ENCODE measurements at regions not wholly inside any gene's neighbourhood (a gene's known extent, or its start where the extent isn't known, plus 50 kb on each side); places are given as distances from the start of the nearest gene placed in this dataset.

DNA sequence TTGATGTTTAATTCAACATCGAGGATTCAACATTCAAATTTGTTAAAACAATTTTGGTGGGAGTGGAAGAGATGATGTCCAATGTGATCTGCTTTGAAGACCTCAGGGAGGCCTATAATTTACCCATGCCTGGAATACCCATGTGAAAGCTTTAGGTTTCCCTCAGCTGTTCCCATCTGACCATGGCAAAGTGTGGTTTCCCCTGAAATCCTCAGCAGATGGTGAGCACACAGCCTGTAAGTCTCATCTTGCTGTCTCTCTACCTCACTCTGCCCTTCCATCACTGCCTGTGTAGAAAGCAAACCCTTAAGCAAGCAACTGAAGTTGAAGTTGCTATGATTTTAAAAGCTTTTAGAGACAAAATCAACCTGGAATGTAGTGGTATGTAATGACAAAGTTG lies 80.1 kb upstream of the ATF3 start:
- DNase-seq = no peak

DNA sequence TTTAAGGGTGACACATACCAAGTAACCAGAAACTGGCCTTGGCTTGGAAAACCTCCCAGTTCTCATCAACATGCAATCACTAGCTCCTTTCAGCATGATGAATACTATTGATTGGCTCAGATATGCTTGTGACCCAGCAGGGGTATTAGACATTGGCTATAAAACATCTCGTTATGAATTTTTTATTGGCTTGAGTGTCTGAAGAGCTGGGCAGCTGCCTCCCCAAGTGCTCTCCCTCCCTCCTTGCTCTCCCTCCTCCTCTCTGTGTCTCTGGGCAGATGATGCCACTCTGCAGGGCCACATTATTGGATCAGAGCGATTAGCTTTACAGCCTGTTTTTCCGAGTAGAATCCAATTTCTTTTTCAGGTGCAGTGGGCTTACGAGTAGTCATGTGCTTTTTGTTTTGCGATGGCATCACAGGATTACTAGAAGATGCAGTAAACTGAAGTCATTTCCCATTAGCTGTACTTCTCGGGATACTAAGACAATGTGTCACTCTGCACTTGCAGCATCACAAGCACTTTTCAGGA lies 79.3 kb upstream of the ATF3 start:
- DNase-seq = no peak

DNA sequence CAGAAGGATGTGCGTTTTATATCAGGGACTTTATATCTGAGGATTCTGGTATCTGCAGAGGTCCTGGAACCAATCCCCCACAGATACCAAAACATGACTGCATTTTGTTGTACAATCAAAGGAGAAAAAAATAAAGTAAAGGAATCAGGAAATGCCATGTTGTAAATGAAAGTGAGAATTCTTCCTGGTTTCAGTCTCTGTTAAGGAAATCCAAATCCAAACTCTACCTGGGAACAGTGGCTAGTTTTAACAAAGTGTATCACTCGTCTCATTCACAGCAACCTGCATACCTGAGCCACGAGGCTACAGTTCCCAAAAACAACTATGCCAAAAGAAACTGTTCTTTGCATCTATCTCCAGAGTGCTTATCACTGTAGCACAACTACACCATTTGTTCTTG lies 77.3 kb upstream of the ATF3 start:
- no peak for DNase-seq

DNA sequence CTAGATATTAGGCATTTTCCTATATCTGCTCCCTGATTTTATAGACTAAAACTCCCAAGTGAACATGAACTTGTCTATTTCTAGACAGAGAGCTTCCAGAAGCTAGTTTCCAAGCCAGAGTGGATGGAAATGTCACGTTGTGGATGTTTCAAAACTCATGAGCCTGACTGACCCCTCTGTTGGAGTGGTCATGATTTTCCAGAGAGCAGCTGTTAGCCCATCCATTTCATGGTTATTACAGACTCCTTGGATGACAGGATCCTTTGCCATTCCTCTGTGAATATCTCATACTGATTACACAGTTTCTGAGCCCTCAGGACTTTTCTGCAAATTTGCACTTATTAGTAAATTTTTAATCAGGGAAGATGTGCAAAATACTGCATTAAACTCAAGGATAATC lies 76.8 kb upstream of the ATF3 start:
- no peak for DNase-seq

DNA sequence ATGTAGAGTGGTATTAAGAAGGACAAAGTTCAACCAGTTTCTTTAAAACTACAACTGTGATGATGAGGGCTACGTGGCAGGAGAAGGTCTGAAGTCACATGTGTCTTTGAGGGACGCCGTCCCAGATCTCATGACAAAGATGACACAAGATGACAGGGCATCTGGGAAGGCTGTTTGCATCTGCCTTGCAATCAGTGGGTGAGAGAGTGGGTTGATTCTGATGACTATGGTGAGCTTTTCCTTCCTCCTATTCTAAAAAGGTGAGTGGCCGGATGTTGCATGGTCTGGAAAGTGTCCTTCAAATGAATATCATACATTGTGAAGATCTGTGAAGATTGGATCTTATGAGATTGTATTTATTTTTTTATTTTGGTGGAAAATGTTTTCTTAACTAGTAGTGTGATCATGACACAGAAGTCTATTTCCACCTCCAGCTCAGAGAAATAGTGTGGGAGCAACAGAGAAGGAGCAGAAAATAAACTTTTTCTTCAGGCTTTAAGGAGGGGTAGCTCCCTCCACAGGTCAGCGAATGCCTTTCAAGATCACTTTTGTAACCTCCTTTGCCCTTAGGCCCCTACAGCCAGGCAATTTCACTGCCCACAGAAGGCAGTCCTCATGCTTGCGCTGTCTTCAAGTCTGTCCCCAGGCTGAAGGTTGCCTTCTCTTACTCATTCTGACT lies 76.0 kb upstream of the ATF3 start:
- no peak for DNase-seq

DNA sequence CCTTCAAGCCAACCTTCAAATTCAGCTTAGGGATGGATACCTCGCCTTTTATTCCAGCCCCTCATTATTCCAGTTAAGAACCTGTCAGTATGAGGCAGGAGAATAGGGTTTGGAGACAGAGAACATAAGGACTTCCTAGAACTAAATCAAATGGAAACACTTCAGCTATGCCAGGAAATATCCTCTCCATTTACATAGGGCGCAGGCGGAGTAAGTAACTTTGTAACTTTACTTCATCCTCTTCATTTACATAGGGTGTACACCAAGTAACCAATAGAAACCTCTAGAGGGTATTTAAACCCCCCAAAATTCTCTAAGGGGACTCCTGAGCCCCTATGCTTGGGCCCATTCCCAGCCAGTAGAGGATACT lies 75.4 kb upstream of the ATF3 start:
- no peak for DNase-seq

DNA sequence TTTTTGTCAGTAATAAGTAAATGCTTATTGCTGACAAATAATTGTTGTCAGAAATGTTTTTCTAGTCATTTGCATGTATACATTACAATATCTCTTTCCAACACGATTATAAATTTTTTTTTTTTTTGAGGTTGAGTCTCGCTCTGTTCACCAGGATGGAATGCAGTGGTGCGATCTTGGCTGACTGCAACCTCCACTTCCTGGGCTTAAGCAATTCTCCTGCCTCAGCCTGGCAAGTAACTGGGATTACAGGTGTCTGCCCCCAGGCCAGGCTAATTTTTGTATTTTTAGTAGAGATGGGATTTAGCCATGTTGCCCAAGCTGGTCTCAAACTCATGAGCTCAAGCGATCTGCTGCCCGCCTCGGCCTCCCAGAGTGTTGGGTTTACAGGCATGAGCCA lies 72.0 kb upstream of the ATF3 start:
- no peak for DNase-seq

DNA sequence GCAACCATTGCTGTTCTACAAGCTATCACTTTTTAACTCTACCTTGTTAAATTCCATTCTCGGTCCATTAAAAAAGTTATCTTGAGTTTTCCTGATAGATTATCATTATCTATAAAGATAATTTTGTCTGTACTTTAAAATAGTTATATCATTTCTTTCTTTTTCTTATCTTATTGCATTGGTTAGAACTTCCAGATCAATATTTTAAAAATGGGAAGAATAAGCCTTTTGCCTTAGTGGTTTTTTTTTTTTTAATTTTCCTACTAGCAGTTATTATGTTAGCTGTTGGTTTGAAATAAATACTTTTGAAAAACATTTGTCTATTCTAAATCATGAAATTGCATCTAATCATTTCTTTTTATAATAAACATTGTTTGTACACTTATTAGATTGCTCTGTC lies 71.0 kb upstream of the ATF3 start:
- no peak for DNase-seq

DNA sequence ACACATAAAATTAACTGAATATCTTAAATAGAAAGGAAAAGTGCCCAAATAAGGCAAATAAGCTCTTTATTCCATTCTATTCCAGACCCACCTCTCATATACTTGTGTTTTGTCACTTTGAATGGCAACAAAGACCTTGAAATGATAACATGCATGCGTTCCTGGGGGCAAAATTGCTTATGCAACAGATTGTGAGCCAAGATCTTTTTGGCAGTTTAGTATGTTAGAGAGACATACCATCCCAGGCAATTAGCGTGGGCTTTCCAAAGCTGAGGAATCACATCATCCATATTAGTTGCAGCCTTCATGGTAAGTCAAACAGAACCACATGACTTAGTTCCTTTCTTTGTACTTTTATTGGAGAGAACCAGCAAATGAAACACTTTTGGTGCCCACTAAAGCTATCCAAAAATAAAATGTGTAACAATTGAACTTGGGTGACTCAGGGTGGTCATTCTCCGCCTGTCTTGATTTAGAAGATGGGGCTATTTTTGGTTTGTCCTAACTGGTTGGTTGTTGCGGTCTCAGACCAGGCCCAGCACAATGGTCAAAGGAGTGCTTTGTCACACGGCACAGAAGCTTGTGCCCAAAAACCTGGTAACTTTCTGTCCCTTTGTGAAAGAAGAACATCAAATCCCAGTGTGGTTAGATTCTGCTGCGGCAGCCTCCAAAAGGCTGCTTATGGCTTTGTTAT lies 68.7 kb upstream of the ATF3 start:
- no peak for DNase-seq

DNA sequence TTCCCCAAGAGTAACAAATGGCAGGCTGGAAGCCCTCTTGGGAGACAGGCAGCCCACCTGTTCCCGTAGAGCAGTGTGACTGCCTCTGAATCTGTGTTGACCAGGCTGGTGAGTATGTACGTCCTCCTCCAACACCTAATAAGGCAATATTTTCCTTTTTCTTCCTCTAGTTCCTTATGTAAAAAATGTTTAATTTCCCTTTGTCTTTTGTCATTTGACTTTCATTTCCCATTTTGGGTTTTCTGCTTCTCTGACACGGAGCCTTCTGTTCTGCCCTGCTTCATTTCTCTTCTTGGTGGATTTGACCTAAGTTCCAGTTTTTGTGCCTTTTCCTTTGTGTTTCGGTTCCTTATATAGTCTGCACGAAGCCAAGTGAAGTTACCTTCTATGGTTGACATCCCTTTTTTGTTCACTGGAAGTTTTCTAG lies 65.8 kb upstream of the ATF3 start:
- DNase-seq = no peak

DNA sequence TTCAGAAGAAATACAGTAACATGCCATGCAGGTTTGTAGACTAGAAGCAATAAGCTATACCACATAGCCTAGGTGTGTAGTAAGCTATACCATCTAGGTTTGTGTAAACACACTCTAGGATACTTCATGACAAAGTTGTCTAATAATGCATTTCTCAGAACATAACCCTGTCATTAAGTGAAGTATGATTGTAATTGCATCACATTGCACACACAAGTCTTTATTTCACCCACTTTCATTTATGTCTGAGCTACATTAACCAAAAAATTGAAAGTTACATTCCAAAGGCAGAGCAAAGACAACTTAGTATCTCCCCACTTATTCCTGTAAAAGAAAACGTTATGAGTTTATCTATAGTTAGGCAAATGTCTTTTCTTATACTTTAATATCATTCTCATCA lies 64.5 kb upstream of the ATF3 start:
- DNase-seq = no peak

DNA sequence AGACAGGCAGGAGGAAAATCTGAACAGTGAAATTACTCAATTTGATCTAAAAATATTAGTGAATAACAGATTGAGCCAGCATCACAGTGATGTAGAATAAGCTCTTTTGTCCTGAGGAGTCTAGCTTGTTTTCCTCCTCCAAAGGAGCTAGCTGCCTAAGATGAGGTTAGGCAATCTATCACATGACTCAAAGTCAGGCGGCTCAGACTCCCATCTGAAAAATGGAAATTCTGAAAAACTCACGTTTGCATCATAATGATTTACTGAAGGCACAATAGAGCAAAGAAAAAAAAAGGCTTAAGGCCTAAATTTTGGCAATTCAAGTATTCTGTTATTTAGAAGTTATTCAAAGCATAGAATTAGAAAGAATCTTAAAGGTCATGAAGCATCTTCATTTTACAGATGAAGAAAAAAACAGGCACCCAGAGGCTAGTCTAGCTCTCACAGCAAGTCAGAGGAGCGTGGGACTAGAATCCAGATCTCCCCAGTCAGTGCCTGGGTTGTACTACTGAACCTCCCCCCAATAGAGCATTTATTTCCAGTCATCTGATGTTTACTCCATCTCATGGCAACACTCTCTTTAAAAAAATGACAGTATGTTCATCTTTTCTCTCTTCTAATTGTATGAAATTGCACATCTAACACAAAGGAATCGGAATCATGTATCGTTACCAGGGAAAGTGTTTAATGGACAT lies 62.5 kb upstream of the ATF3 start:
- DNase-seq = no peak

DNA sequence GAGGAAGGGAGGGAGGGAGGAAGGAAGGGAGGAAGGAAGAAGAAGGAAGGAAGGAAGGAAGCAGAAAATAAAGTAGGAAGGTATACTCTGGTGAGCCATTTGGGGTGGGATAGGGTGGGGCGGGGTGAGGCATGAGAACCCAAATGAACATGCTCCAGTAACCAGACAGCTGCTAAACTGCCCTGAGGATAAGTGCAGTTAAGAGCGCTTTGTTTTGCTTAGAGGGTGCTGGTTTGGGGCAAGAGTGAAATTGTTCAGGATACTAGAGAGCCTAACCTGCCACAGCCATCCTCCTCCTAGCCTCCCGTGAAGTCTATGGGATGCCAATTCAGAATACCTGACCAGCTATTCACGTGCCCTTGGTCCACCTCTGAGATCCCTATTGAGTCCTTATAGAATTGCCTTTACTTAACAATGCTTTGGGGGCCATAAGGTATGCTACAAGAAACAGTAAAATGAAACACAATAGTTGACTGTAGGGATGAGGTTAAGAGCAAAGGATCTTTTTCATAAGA lies 59.0 kb upstream of the ATF3 start:
- DNase-seq = no peak

DNA sequence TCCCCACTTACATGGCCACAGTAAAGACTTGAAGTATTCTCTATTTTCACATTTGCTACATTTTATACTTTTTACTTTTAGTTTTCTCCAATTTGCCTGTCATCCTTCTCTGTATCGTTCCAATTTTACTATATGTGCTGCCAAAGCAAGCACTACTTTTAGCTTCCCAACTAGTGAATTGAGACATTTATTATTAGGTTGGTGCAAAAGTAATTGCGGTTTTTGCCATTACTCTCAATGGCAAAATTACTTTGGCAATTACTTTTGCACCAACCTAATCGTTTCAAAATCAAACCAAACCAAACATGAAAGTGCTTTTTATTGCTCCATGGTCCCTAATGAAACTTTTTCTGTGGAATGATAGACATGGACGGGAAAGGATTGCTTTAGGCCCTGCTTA lies 56.6 kb upstream of the ATF3 start:
- no peak for DNase-seq

DNA sequence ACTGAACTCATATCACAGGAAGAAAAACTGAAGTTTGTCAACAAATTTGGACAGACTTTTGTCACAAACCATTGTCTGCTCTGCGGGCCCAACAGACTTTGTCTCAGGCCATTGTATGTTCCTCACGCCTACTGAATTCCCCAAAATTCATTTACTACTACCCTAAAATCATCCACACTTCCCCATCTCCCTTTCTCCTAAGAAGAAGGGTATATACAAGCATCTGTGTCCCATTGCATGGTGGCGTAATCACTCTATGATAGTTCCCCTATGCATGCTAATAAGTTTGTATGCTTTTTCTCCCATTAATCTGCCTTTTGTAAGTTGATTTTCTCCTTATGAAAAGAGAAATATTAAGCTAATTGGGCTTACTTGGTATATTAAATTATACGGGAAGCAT lies 54.9 kb upstream of the ATF3 start:
- DNase-seq = no peak

DNA sequence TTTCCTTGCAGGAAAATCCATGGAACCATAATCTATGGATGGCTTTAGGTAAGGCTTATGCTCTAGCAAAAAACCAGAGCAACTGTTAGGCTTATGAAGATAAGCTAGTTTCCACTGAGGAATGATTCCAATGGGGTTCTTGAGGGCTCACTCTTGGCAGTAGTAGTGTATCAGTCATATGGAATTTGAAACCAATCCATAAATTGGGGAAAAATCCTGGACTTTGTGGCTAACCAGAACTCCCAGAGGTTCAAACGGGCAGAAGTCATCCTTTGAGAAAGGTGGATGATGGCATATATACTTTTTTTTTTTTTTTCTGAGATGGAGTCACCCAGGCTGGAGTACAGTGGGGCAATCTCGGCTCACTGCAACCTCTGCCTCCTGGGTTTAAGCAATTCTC lies 54.2 kb upstream of the ATF3 start:
- DNase-seq = no peak

DNA sequence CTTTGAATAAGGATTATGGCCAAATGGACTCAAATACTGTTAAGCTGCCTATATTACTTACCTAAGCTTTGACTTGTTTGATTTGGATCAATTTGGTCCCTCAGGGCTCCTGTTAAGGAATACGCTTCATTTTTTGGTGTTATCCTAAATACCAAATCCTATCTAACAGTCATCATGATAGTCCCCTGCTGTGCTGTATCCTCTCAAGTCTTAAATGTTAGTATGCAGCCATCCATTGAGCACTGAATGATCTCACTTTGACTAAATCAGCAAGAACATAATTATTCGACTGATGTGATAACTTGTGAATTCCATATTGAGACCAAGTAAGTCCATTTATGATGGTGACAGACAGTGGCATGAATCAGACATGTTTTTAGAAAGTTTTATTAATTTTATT lies 53.1 kb upstream of the ATF3 start:
- no peak for DNase-seq

DNA sequence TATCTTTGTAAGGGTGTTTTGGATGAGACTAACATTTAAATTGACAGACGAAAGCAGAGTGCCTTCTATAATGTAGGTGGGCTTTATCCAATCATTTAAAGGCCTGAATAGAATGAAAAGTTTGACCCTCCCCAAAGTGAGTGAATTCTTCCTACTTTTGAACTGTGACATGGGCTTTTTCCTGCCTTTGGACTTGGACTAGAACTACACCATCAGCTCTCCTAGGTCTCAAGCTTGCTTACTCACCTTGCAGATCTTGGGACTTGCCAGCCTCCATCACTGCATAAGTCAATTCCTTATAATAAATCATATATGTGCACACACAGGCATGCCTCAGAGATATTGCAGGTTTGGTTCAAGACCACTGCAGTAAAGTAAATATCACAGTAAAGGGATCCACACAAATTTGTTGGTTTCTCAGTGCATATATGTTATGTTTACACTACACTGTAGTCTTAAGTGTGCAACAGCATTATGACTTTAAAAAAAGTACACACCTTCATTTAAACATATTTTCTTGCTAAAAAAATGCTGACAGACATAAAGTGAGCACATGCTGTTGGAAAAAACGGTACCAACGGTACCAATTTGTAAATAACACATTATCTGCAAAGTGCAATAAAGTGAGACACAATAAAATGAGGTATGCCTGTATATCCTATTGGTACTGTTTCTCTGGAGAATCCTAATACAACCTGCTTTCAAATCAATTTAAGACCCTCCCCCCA lies 51.6 kb upstream of the ATF3 start:
- no peak for DNase-seq

DNA sequence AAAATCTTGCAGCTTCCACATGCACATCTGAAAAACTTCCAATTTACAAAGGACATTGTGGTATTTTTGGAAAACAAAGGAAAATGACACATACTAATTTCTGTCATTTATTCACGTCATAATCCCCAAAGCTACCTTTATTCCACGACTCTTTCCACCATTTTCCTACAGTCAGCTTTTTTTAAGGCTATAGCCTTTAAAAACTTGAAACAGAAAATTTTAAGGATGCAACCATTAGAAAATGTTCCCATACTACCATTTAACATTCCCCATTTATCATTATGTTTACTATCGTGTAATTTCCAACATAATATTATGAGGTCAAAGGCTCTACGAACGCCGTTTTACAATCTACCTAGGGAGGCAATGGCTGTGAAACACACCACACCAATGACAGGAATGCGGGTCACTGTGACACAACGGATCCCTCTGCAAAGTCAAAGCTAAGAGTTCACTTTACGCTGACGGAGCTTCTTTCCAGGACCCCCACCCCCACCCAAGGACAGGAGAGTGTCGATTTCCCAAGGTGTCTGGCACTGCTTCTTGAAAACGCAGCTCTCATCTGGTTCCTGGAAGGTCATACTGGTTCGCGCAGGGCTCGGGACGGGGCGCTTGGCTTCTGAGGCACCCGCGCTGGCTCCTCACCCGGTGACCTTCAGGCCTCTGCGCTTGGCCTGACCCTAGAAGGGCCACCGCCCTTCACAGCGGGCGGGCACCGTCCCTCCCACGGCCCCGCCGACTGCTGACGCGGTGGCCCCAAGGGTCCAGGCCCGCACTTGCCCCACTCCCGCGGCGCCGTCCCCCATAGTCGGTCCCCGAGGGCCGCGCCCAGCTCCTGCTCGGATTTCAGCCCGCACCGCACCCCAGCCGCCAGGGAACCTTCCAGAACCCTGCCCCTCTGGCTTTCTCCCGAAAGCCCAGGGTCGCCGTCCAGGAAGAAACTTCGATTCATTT lies 50.5 kb upstream of the ATF3 start:
- DNase-seq = peak; percentile 24

DNA sequence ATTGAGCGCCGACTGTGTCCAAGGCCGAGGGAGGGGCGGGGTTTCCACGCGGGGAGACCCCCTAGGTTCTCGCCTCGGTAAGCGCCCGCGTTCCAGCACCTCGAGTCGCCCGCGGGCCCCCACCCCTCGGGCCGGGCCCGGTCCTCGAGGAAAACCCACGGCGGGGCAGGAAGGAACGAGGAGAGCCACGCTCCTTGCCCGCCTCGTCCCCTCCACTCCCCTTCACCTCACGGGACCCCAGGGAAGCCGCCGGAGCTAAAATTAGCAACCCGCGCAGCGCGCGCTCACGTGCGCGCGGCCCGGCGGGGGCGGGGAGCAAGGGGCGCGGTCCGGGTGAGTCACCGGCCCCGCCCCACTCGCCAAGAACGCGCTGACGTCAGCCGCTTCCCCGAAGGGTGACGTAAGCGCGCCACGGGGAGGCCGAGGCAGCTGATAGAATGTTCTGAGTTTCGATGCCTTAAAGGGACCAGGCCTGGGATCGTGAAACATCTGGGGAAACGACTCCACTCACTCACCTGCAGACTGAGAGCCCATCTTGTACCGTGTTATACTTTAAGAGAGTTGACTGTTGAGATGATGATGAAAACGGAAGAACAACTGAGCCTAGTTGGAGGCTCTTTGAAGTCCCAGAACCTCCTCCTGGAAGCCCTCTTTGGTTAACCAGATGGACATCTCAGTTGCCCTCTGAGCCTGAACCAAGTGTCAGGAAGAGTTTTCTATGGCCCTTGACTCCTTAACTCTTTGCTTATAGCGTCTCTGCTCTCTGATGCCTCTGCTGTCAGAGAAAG lies 49.7 kb upstream of the ATF3 start:
- peak; percentile 77 for DNase-seq

Data from activated gamma-delta T cell (primary cell).